Heart right ventricle (tissue), 16 donors: ENCODE measurements at regions not wholly inside any gene's neighbourhood (a gene's known extent, or its start where the extent isn't known, plus 50 kb on each side); places are given as distances from the start of the nearest gene placed in this dataset.

Experiments used
- ATAC-seq, 8 donors: fragments of 200-7000 bp; cut with Tn5 transposase; one replicate each; pipeline ENCODE4 v1.9.1; 2020; ENCODE audit warnings: mild to moderate bottlenecking in 8 of 8, moderate library complexity in 8 of 8, moderate number of reproducible peaks in 1 of 8
- DNase-seq, 2 donors: peaks; one replicate each; pipeline ENCODE4 v3.0.0-alpha.2; 2020
- H3K27ac ChIP-seq, 10 donors: fragments of 200-600 bp; sonication (generic) in 2 of 10; one replicate each; pipeline versions ENCODE4 v1.5.0 to v1.8.0; 2020 to 2022; ENCODE audit warnings: mild to moderate bottlenecking in 3 of 10
- H3K27me3 ChIP-seq, 7 donors: fragments of 200-600 bp; one replicate each; pipeline ENCODE4 v1.8.0; 2021 to 2022; ENCODE audit warnings: mild to moderate bottlenecking in 2 of 7
- H3K36me3 ChIP-seq, 9 donors: fragments of 200-600 bp; sonication (generic) in 1 of 9; one replicate each; pipeline versions ENCODE4 v1.5.0 to v1.8.0; 2020 to 2022; ENCODE audit warnings: mild to moderate bottlenecking in 2 of 9
- H3K4me1 ChIP-seq, 9 donors: fragments of 200-600 bp; sonication (generic) in 1 of 9; one replicate each; pipeline versions ENCODE4 v1.5.0 to v1.8.0; 2020 to 2022; ENCODE audit warnings: mild to moderate bottlenecking in 4 of 9
- H3K4me3 ChIP-seq, 10 donors: fragments of 200-600 bp; sonication (generic) in 2 of 10; one replicate each; pipeline versions ENCODE4 v1.5.0 to v1.8.0; 2020 to 2022; ENCODE audit warnings: mild to moderate bottlenecking in 7 of 10, moderate library complexity in 2 of 10
- H3K9me3 ChIP-seq, 11 donors: fragments of 200-600 bp in 10 of 11; sonication (generic) in 2 of 11; one replicate each; pipeline versions ENCODE4 v1.5.0 to v1.8.0; 2013 to 2022; ENCODE audit warnings: mild to moderate bottlenecking in 2 of 11, control low read depth in 1 of 11, moderate library complexity in 1 of 11
- WGBS, 2 donors: extraction: QIAGEN DNeasy Blood & Tissue Kit; methylation state at CpG; one replicate each; pipeline ENCODE4 v1.1.7; 2013; ENCODE audit warnings: inconsistent platforms in 1 of 2; 5-methylcytosine and 5-hydroxymethylcytosine counted together
- intact Hi-C, 10 donors: fragments of 100-400 bp; cut with DNase I; formaldehyde crosslinking; loops; one replicate each; pipeline versions ENCODE4 v1.11.1 to v1.14.2; 2022
- TF ChIP-seq, protein P1 (sequence below), 9 donors: fragments of 200-600 bp; sonication (generic) in 2 of 9; IDR thresholded peaks; one replicate each; pipeline versions ENCODE4 v1.5.0 to v1.8.0; 2021 to 2022; ENCODE audit warnings: antibody characterized with exemption in 9 of 9, mild to moderate bottlenecking in 5 of 9, moderate library complexity in 1 of 9
- donor health status: Arrhythmogenic right ventricular cardiomyopathy.
- donor health status: ischemic (EF 13 %, LVEDD 7.1; RV severe dilation, severe dysfunction).
- donor health status: healthy with polysubstance abuse.
- donor health status: DM: no; HTN: yes; CAD: no.
- donor health status: DM: no; HTN: no; CAD: no.
- donor health status: ischemic (EF 25% LVEDD 6.9; RV normal size, moderate dysfunction).
- donor health status: ischemic (EF 25% LVEDD 5.7; RV mildly dilated, moderate dysfunction).
- donor health status: healthy.
- donor health status: DM: yes; HTN: yes; CAD: no.
- donor health status: Ischemic cardiomyopathy.
- donor health status: ischemic (EF 35%, LVEDD 5.7; RV mildly dilated, moderate dysfunction).
- donor health status: nonischemic (EF 11% LVEDD 7.7; RV severe dilation, severe dysfunction).
- donor health status: DM: yes; HTN: yes; CAD: no.
- donor health status: PGD.
- donor health status: ischemic (EF 29% LVEDD 5.4; RV normal size, mild dysfunction).
- donor health status: nonischemic (EF 23%, LVEDD 6.1; RV moderate dilation, normal function).

DNA sequence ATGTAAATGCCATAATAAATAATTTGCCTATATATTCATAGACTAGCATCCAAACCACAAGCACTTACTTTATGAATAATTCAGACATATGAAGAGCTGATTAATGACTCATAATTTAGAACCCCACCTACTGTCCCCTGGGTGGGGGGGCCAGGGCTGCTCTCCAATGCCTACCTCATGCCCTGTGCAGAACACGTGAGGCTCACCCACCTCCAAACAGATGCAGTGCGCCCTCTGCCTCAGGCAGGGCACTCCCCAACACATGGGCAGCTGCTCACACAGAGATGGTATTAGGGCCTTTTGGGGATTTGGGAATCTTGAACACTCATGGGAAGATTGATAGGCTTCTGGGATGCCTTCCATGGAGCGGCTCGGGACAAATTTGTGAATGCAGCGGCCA, 75.1 kb upstream of the INSIG1 start:
- TF ChIP-seq, protein P1, sequence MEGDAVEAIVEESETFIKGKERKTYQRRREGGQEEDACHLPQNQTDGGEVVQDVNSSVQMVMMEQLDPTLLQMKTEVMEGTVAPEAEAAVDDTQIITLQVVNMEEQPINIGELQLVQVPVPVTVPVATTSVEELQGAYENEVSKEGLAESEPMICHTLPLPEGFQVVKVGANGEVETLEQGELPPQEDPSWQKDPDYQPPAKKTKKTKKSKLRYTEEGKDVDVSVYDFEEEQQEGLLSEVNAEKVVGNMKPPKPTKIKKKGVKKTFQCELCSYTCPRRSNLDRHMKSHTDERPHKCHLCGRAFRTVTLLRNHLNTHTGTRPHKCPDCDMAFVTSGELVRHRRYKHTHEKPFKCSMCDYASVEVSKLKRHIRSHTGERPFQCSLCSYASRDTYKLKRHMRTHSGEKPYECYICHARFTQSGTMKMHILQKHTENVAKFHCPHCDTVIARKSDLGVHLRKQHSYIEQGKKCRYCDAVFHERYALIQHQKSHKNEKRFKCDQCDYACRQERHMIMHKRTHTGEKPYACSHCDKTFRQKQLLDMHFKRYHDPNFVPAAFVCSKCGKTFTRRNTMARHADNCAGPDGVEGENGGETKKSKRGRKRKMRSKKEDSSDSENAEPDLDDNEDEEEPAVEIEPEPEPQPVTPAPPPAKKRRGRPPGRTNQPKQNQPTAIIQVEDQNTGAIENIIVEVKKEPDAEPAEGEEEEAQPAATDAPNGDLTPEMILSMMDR (IDR thresholded peaks at IDR 0.05), result no peak
- Histone ChIP-seq H3K27ac (no peak overlapping the region), H3K4me1 (no peaks in the 10 kb centered on the region), H3K9me3 (no peaks in the 10 kb centered on the region), H3K27me3 (peaks cover 0 to 32% (median 22%) of the 10 kb centered on the region in 7 donors), H3K4me3 (no peak overlapping the region), H3K36me3 (no peaks in the 10 kb centered on the region)
- WGBS, 2 donors, result 86% methylated on average over 5 of the region's 5 CpGs
- intact Hi-C loops, result no loop called here
- ATAC-seq, result no peak
- DNase-seq, result no peak

DNA sequence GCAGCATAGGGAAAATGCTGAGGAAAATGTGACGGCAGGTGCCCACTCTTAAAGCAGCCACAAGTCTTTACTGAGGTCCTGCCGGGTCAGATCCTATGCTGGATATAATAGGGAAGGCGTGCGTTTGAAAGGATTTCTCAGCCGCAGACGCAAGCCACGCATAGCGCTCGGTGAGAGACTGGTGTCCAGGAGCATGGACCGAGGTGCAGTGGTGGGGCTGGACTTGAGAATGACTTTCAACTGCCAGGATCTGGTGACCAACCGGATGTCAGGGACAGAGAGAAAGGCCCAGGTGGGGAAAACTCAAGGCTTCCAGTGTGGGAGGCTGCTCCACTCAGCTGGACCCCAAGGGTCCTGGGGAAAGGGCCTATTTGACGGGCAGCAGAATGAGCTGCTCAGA, 74.7 kb upstream of the INSIG1 start:
- Histone ChIP-seq H3K27me3 (peaks cover 0 to 32% (median 24%) of the 10 kb centered on the region in 7 donors), H3K9me3 (no peaks in the 10 kb centered on the region), H3K36me3 (no peaks in the 10 kb centered on the region), H3K4me1 (no peaks in the 10 kb centered on the region), H3K27ac (no peak overlapping the region), H3K4me3 (no peak overlapping the region)
- intact Hi-C loops, result no loop called here
- ATAC-seq, result no peak
- DNase-seq, result no peak
- WGBS, 2 donors, result 94 to 97% methylated on average over 12 of the region's 12 CpGs
- TF ChIP-seq, protein P1 (IDR thresholded peaks at IDR 0.05), result no peak

DNA sequence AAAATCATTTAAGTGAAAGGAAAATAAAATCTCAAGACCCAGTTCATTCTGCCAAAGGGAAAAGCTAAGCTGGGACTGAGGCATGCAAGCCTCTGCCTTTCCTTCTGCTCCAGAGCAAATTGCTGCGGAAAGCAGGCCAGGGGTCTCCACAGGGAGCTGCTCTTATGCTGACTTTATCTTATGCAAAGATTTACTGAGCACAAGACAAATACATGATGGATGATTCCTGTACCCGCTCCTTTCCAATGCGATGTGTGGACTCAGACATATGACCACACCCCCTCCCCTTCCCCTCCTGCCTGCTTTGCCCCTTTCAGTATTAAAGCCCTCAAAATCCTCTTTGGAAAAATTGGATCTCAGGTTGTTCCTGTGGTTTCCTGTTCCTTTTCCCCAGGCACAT, 74.2 kb upstream of the INSIG1 start:
- peaks cover 0 to 31% (median 19%) of the 10 kb centered on the region in 7 donors for H3K27me3 ChIP-seq
- intact Hi-C loops, result no loop called here
- no peak overlapping the region for H3K27ac ChIP-seq
- WGBS, 2 donors, result 78 to 85% methylated on average over 3 of the region's 3 CpGs
- no peak overlapping the region for H3K4me3 ChIP-seq
- H3K4me1 ChIP-seq, result no peaks in the 10 kb centered on the region
- H3K9me3 ChIP-seq, result no peaks in the 10 kb centered on the region
- ATAC-seq (no peak), DNase-seq (no peak)
- H3K36me3 ChIP-seq, result no peaks in the 10 kb centered on the region
- TF ChIP-seq, protein P1 (IDR thresholded peaks at IDR 0.05), result no peak

DNA sequence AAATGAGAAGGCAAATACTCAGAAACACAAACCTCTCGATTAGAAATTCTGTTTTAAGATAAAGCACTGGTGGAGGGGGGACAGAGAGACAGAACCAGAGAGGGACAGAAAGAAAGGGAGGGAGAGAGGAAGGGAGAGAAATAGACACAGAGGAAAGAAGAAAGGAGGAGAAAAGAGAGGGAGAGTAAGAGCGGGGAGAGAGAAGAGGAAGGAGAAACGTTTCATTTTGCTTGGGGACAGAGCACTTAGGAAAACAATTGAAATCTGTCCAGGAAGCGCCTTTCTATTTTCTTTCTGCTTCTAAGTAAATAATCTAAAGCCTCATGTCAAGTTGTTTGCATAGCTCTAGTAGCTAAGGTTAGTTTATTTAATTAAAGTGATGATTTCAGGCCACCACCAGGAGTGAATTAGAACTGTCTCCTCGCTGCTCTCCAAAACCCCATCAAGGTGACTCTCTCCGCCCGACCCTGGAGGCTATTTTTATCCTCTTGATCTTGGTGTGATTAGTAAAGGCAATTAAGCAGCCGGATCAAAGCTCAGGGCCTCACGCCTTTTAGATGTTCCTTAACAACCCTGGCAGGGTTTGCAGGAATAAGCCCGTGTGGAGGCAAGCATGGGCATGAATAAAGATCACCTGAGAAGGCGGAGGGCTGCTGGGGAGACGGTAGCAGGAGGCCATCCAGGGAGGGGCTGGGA, 73.4 kb upstream of the INSIG1 start:
- TF ChIP-seq, protein P1 (IDR thresholded peaks at IDR 0.05), result no peak
- ATAC-seq (no peak), DNase-seq (no peak)
- Histone ChIP-seq H3K27ac (no peak overlapping the region), H3K9me3 (no peaks in the 10 kb centered on the region), H3K36me3 (no peaks in the 10 kb centered on the region), H3K4me1 (no peaks in the 10 kb centered on the region), H3K4me3 (no peak overlapping the region), H3K27me3 (peaks cover 0 to 28% (median 16%) of the 10 kb centered on the region in 7 donors)
- 65 to 67% methylated on average over 12 of the region's 12 CpGs for WGBS, 2 donors
- intact Hi-C loops, result no loop called here
